GM12874 (cell line): ENCODE measurements at regions not wholly inside any gene's neighbourhood (a gene's known extent, or its start where the extent isn't known, plus 50 kb on each side); places are given as distances from the start of the nearest gene placed in this dataset.

Experiments
- CTCF ChIP-seq: IDR thresholded peaks from 2 replicates; pipeline ENCODE4 v1.5.1; 2011; ENCODE audit warnings: low read depth, mild to moderate bottlenecking, control low read depth, low read length, moderate library complexity; ENCODE audit not compliant: insufficient read depth

- TF ChIP-seq CTCF = no peak
Observed at GRCh38 chr2:212638694-212639093, 100.1 kb upstream of the ERBB4 start.

GRCh38 chr2:212628586-212628985 lies 90.0 kb upstream of the ERBB4 start:
- TF ChIP-seq CTCF = no peak

- TF ChIP-seq CTCF = no peak
Observed at GRCh38 chr2:212626371-212626918, 87.8 kb upstream of the ERBB4 start.

GRCh38 chr2:212619954-212620353 lies 81.4 kb upstream of the ERBB4 start:
- no peak for TF ChIP-seq CTCF

GRCh38 chr2:212618636-212619035 lies 80.0 kb upstream of the ERBB4 start:
- TF ChIP-seq CTCF = no peak

GRCh38 chr2:212610872-212611425 lies 72.3 kb upstream of the ERBB4 start:
- no peak for TF ChIP-seq CTCF

GRCh38 chr2:212609479-212609878 lies 70.9 kb upstream of the ERBB4 start:
- no peak for TF ChIP-seq CTCF
